IMR-90 (cell line): ENCODE measurements at regions not wholly inside any gene's neighbourhood (a gene's known extent, or its start where the extent isn't known, plus 50 kb on each side); places are given as distances from the start of the nearest gene placed in this dataset.

Experiments used
- ATAC-seq: fragments of 200-7000 bp; cut with Tn5 transposase; 2 replicates; pipeline ENCODE4 v1.9.1; 2020; ENCODE audit warnings: low read depth, mild to moderate bottlenecking, moderate library complexity
- BruUV-seq: library from RNA; stranded (reverse); fragments of 400-500 nt; replicated peaks from 2 replicates; lab custom pipeline; 2021; lab: Mats Ljungman, UMichigan
- CTCF ChIA-PET: fragments of 300-600 bp; formaldehyde crosslinking; extraction: SDS; loops from one replicate; lab custom pipeline; 2021; ENCODE audit warnings: antibody characterized with exemption; lab: Yijun Ruan, JAX
- POLR2A ChIA-PET: fragments of 300-600 bp; sonication (Branson Sonifier 250); formaldehyde crosslinking; loops from one replicate; lab custom pipeline; 2022; ENCODE audit warnings: antibody characterized with exemption; ENCODE audit not compliant: unreplicated experiment; lab: Charles Lee
- DNase-seq: peaks from one replicate; pipeline ENCODE4 v3.0.0; 2013
- H2AFZ ChIP-seq: replicated peaks from 2 replicates; pipeline ENCODE3; 2013; ENCODE audit warnings: low read length, mild to moderate bottlenecking; ENCODE audit not compliant: poor library complexity
- H2AK5ac ChIP-seq: 2 replicates; pipeline ENCODE4 v1.6.1; 2013; ENCODE audit warnings: low read depth, low read length, inconsistent platforms
- H2AK9ac ChIP-seq: replicated peaks from 2 replicates; pipeline ENCODE3; 2013; ENCODE audit warnings: mild to moderate bottlenecking, low read depth, low read length, moderate library complexity; ENCODE audit not compliant: poor library complexity
- H2BK120ac ChIP-seq: 2 replicates; pipeline ENCODE4 v1.6.1; 2013; ENCODE audit warnings: low read depth, low read length, inconsistent platforms
- H2BK15ac ChIP-seq: 3 replicates; pipeline ENCODE4 v1.6.1; 2013; ENCODE audit warnings: low read depth, low read length, inconsistent platforms
- H2BK20ac ChIP-seq: 2 replicates; pipeline ENCODE4 v1.6.1; 2013; ENCODE audit warnings: low read depth, mild to moderate bottlenecking, inconsistent platforms, low read length, moderate library complexity
- H2BK5ac ChIP-seq: 2 replicates; pipeline ENCODE4 v1.6.1; 2013; ENCODE audit warnings: mild to moderate bottlenecking, low read depth, low read length, inconsistent platforms; ENCODE audit not compliant: poor library complexity, severe bottlenecking
- H3K14ac ChIP-seq: replicated peaks from 2 replicates; pipeline ENCODE4 v1.6.1; 2013; ENCODE audit warnings: low read depth, low read length, inconsistent platforms
- H3K18ac ChIP-seq: 2 replicates; pipeline ENCODE4 v1.6.1; 2013; ENCODE audit warnings: low read depth, low read length, control low read depth
- H3K23ac ChIP-seq: 2 replicates; pipeline ENCODE4 v1.6.1; 2013; ENCODE audit warnings: low read depth, low read length, inconsistent platforms
- H3K27ac ChIP-seq: 2 replicates; pipeline ENCODE4 v1.5.1; 2013; ENCODE audit warnings: mild to moderate bottlenecking, control low read depth, low read length; ENCODE audit not compliant: insufficient read depth
- H3K27me3 ChIP-seq: 2 replicates; pipeline ENCODE4 v1.6.1; 2013; ENCODE audit warnings: low read length; ENCODE audit not compliant: control insufficient read depth, insufficient read depth
- H3K36me3 ChIP-seq: 2 replicates; pipeline ENCODE4 v1.6.1; 2013; ENCODE audit warnings: low read length, mixed read lengths; ENCODE audit not compliant: control insufficient read depth, insufficient read depth
- H3K4ac ChIP-seq: 2 replicates; pipeline ENCODE4 v1.6.1; 2013; ENCODE audit warnings: low read depth, low read length, inconsistent platforms
- H3K4me1 ChIP-seq: 2 replicates; pipeline ENCODE4 v1.6.1; 2013; ENCODE audit warnings: low read length, mixed read lengths; ENCODE audit not compliant: control insufficient read depth, insufficient read depth
- H3K4me2 ChIP-seq: 2 replicates; pipeline ENCODE4 v1.6.1; 2013; ENCODE audit warnings: low read depth, mild to moderate bottlenecking, control low read depth, low read length, moderate library complexity
- H3K4me3 ChIP-seq: 2 replicates; pipeline ENCODE4 v1.5.1; 2013; ENCODE audit warnings: low read depth, mild to moderate bottlenecking, control low read depth, low read length, moderate library complexity; ENCODE audit not compliant: insufficient read depth
- H3K56ac ChIP-seq: 2 replicates; pipeline ENCODE4 v1.6.1; 2013; ENCODE audit warnings: low read length, inconsistent platforms; ENCODE audit not compliant: insufficient read depth; ENCODE audit errors: extremely low read depth
- H3K79me1 ChIP-seq, 2 experiments: 2 replicates each; pipeline ENCODE4 v1.6.1; 2013; ENCODE audit warnings: low read length in 2 of 2, inconsistent platforms in 1 of 2, low read depth in 1 of 2
- H3K9ac ChIP-seq: 2 replicates; pipeline ENCODE4 v1.6.1; 2013; ENCODE audit warnings: low read depth, low read length, control low read depth
- H3K9me1 ChIP-seq: 2 replicates; pipeline ENCODE4 v1.6.1; 2013; ENCODE audit warnings: low read length, inconsistent platforms; ENCODE audit not compliant: insufficient read depth
- H3K9me3 ChIP-seq: 2 replicates; pipeline ENCODE4 v1.6.1; 2013; ENCODE audit warnings: low read length; ENCODE audit not compliant: control insufficient read depth, insufficient read depth
- H4K20me1 ChIP-seq: 2 replicates; pipeline ENCODE4 v1.6.1; 2013; ENCODE audit warnings: low read length, inconsistent platforms; ENCODE audit not compliant: insufficient read depth
- H4K5ac ChIP-seq: 2 replicates; pipeline ENCODE4 v1.6.1; 2013; ENCODE audit warnings: mild to moderate bottlenecking, low read depth, low read length, control low read depth
- H4K8ac ChIP-seq, 2 experiments: 2 replicates each; pipeline ENCODE4 v1.6.1; 2013; ENCODE audit warnings: low read depth in 2 of 2, low read length in 2 of 2, control low read depth in 1 of 2, inconsistent platforms in 1 of 2
- H4K91ac ChIP-seq: 2 replicates; pipeline ENCODE4 v1.6.1; 2013; ENCODE audit warnings: low read depth, low read length, inconsistent platforms; ENCODE audit not compliant: insufficient read depth
- CEBPB ChIP-seq: IDR thresholded peaks from 2 replicates; pipeline ENCODE4 v1.6.1; 2012; ENCODE audit warnings: low read depth, low read length, improper control_type of control experiment
- CHD1 ChIP-seq: IDR thresholded peaks from 2 replicates; pipeline ENCODE4 v1.6.1; 2012; ENCODE audit warnings: low read depth, low read length, improper control_type of control experiment
- FOS ChIP-seq: fragments of 150-350 bp; IDR thresholded peaks from 2 replicates; pipeline ENCODE4 v1.6.1; 2016; ENCODE audit warnings: low read depth, low read length
- MAZ ChIP-seq: IDR thresholded peaks from 2 replicates; pipeline ENCODE4 v1.6.1; 2012; ENCODE audit warnings: low read depth, mild to moderate bottlenecking, low read length, improper control_type of control experiment, moderate library complexity, borderline replicate concordance
- MXI1 ChIP-seq: IDR thresholded peaks from 2 replicates; pipeline ENCODE4 v1.6.1; 2012; ENCODE audit warnings: low read depth, mild to moderate bottlenecking, low read length, moderate library complexity, borderline replicate concordance
- NFE2L2 ChIP-seq: fragments of 150-350 bp; IDR thresholded peaks from 2 replicates; pipeline ENCODE4 v1.6.1; 2016; ENCODE audit warnings: low read depth, mild to moderate bottlenecking, low read length
- RAD21 ChIP-seq: IDR thresholded peaks from 2 replicates; pipeline ENCODE4 v1.6.1; 2012; ENCODE audit warnings: low read length, improper control_type of control experiment
- RCOR1 ChIP-seq: IDR thresholded peaks from 2 replicates; pipeline ENCODE4 v1.6.1; 2012; ENCODE audit warnings: mild to moderate bottlenecking, low read length, improper control_type of control experiment; ENCODE audit not compliant: insufficient replicate concordance
- SMC3 ChIP-seq: fragments of 150-350 bp; IDR thresholded peaks from 2 replicates; pipeline ENCODE4 v1.6.1; 2016; ENCODE audit warnings: low read depth, mild to moderate bottlenecking, antibody characterized with exemption, low read length, moderate library complexity
- USF2 ChIP-seq: fragments of 150-350 bp; IDR thresholded peaks from 2 replicates; pipeline ENCODE4 v1.6.1; 2017; ENCODE audit warnings: mild to moderate bottlenecking, antibody characterized with exemption, low read length, low read depth
- WGBS, 2 experiments: methylation state at CpG; one replicate each; pipeline versions ENCODE4 v1.1.5 to v1.1.7; 2013; ENCODE audit warnings: missing lambda C conversion rate in 2 of 2; ENCODE audit not compliant: insufficient read length in 1 of 2; ENCODE audit errors: extremely low coverage in 2 of 2; 5-methylcytosine and 5-hydroxymethylcytosine counted together
- dilution Hi-C: fragments of 300-500 bp; cut with HindIII; formaldehyde crosslinking; loops from one replicate; pipeline ENCODE4 v1.14.3; 2018; ENCODE audit warnings: low sequenced_read_pairs; ENCODE audit not compliant: unreplicated experiment
- in situ Hi-C: fragments of 300-500 bp; cut with MboI; formaldehyde crosslinking; loops from 3 replicates; pipeline ENCODE4 v1.14.3; 2019; ENCODE audit warnings: low sequenced_read_pairs, inconsistent platforms, mixed read lengths
- intact Hi-C: fragments of 100-400 bp; cut with micrococcal nuclease; formaldehyde crosslinking; loops from 2 replicates; pipeline ENCODE4 v1.10.0; 2022
- TF ChIP-seq, protein P1 (sequence below): fragments of 150-350 bp; IDR thresholded peaks from 2 replicates; pipeline ENCODE4 v1.6.1; 2016; ENCODE audit warnings: low read depth, mild to moderate bottlenecking, low read length, moderate library complexity, borderline replicate concordance

DNA sequence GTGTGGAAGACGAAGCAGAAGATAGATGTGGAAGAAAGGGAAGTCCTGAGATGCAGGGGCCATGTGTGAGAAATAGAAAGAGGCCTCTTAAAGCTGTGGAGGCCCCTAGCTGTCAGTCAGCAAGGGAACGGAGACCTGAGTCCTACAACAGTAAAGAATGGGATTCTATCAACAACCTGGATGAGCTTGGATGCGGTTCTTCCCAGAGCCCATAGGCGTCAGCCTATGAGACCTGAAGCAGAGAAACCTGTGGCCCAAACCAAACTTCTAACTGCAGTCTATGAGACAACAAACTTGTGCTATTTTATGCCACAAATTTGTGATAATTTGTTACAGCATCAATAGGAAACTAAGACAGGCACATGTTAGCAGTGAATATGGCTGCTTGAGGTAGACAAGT lies 583.7 kb downstream of the ADCYAP1 start:
- H3K23ac ChIP-seq = no peak overlapping the region
- no peaks in the 10 kb centered on the region for H3K4me1 ChIP-seq
- no peak overlapping the region for H4K91ac ChIP-seq
- TF ChIP-seq SMC3 (no peak), CEBPB (no peak), CHD1 (no peak), MXI1 (no peak), FOS (no peak), RCOR1 (no peak), USF2 (no peak), NFE2L2 (no peak), RAD21 (no peak), MAZ (no peak)
- TF ChIP-seq, protein P1, sequence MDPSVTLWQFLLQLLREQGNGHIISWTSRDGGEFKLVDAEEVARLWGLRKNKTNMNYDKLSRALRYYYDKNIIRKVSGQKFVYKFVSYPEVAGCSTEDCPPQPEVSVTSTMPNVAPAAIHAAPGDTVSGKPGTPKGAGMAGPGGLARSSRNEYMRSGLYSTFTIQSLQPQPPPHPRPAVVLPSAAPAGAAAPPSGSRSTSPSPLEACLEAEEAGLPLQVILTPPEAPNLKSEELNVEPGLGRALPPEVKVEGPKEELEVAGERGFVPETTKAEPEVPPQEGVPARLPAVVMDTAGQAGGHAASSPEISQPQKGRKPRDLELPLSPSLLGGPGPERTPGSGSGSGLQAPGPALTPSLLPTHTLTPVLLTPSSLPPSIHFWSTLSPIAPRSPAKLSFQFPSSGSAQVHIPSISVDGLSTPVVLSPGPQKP = no peak
- dilution Hi-C loops = no loop called here
- DNase-seq = no peak
- no peak overlapping the region for H3K27ac ChIP-seq
- H3K14ac ChIP-seq = no peak overlapping the region
- CTCF ChIA-PET = no interaction called here
- no peak overlapping the region for H3K4me2 ChIP-seq
- no peak overlapping the region for H3K18ac ChIP-seq
- H3K56ac ChIP-seq = no peak overlapping the region
- H4K5ac ChIP-seq = no peak overlapping the region
- no peak overlapping the region for H2BK15ac ChIP-seq
- peaks cover 7% of the 10 kb centered on the region; the same call in 1 of the 2 replicates for H3K9me3 ChIP-seq
- H2AFZ ChIP-seq = no peak overlapping the region
- no peak overlapping the region for H2BK20ac ChIP-seq
- H2BK120ac ChIP-seq = no peak overlapping the region
- no peak overlapping the region for H2AK9ac ChIP-seq
- H2AK5ac ChIP-seq = no peak overlapping the region
- H4K8ac ChIP-seq = no peak overlapping the region
- no peak overlapping the region for H3K9ac ChIP-seq
- no peaks in the 10 kb centered on the region for H3K9me1 ChIP-seq
- no peaks in the 10 kb centered on the region for H3K79me1 ChIP-seq
- H3K4ac ChIP-seq = no peak overlapping the region
- ATAC-seq = no peak
- no peaks in the 10 kb centered on the region for H4K20me1 ChIP-seq
- BruUV-seq = no TSS peak
- no peaks in the 10 kb centered on the region for H3K27me3 ChIP-seq
- no peaks in the 10 kb centered on the region for H3K36me3 ChIP-seq
- H2BK5ac ChIP-seq = no peak overlapping the region
- in situ Hi-C loops = no loop called here
- H3K4me3 ChIP-seq = no peak overlapping the region
- POLR2A ChIA-PET = no interaction called here
- WGBS, 2 experiments = no CpG with 5 or more reads among the region's 4 CpGs
- intact Hi-C loops = no loop called here
